HepG2 (cell line): ENCODE measurements at regions not wholly inside any gene's neighbourhood (a gene's known extent, or its start where the extent isn't known, plus 50 kb on each side); places are given as distances from the start of the nearest gene placed in this dataset.

Source experiments
- ATAC-seq: fragments of 200-7000 bp; cut with Tn5 transposase; 3 replicates; pipeline ENCODE4 v1.9.1; 2020; ENCODE audit warnings: mild to moderate bottlenecking, moderate library complexity
- BruUV-seq: library from RNA; stranded (reverse); fragments of 400-500 nt; replicated peaks from 2 replicates; lab custom pipeline; 2021; lab: Mats Ljungman, UMichigan
- CTCF ChIA-PET: fragments of 300-600 bp; formaldehyde crosslinking; extraction: SDS; loops from one replicate; lab custom pipeline; 2021; ENCODE audit warnings: low total read pairs, inconsistent platforms, low intra/inter-chr PET ratio; lab: Yijun Ruan, JAX
- POLR2A ChIA-PET: fragments of 350-600 bp; sonication (Branson Sonifier 250); formaldehyde crosslinking; loops from one replicate; lab custom pipeline; 2020; ENCODE audit warnings: antibody characterized with exemption, inconsistent platforms; lab: Yijun Ruan, JAX
- DNase-seq: peaks from one replicate; pipeline ENCODE4 v3.0.0-alpha.2; 2015; ENCODE audit warnings: low spot score
- FAIRE-seq: peaks from 3 replicates; lab custom pipeline; 2011; peaks lifted over from hg19 to GRCh38; lab: Jason Lieb, UNC
- H2AFZ ChIP-seq: one replicate; pipeline ENCODE4 v1.6.1; 2011; ENCODE audit warnings: low read length, inconsistent platforms
- H3K27ac ChIP-seq: fragments of 300-600 bp; 3 replicates; pipeline ENCODE4 v1.8.0; 2011; ENCODE audit warnings: mixed run types, mild to moderate bottlenecking, mixed read lengths, low read length, inconsistent platforms; ENCODE audit not compliant: insufficient read depth; ENCODE audit errors: extremely low read length
- H3K27me3 ChIP-seq, 2 experiments: fragments of 200-600 bp in 1 of 2; 2 replicates in 1 of 2; 3 replicates in 1 of 2; pipeline versions ENCODE4 v1.6.0 to v1.8.0; 2011; ENCODE audit warnings: low read length in 2 of 2, mild to moderate bottlenecking in 2 of 2, moderate library complexity in 2 of 2, inconsistent platforms in 1 of 2; ENCODE audit not compliant: insufficient read depth in 2 of 2, control insufficient read depth in 1 of 2
- H3K36me3 ChIP-seq, 2 experiments: fragments of 200-600 bp in 1 of 2; replicated peaks in 1 of 2; 2 replicates in 1 of 2; 3 replicates in 1 of 2; pipeline versions ENCODE4 v1.5.1 to v1.8.0; 2011; ENCODE audit warnings: low read length in 2 of 2, inconsistent platforms in 1 of 2; ENCODE audit not compliant: insufficient read depth in 2 of 2, control insufficient read depth in 1 of 2
- H3K4me1 ChIP-seq: 2 replicates; pipeline ENCODE4 v1.5.1; 2012; ENCODE audit warnings: low read length, inconsistent platforms; ENCODE audit not compliant: insufficient read depth
- H3K4me2 ChIP-seq: 2 replicates; pipeline ENCODE4 v1.6.0; 2011; ENCODE audit warnings: low read depth, low read length, inconsistent platforms
- H3K4me3 ChIP-seq, 3 experiments: fragments of 200-600 bp in 1 of 3; sonication (generic), shearing (Covaris generic) in 1 of 3; replicated peaks in 1 of 3; 2 replicates each; pipeline ENCODE4 v1.5.1; 2011 to 2016; ENCODE audit warnings: low read length in 3 of 3, inconsistent platforms in 2 of 3, low read depth in 2 of 3, mild to moderate bottlenecking in 2 of 3, control low read depth in 1 of 3, mixed read lengths in 1 of 3; ENCODE audit not compliant: insufficient read depth in 1 of 3
- H3K79me2 ChIP-seq: one replicate; pipeline ENCODE4 v1.6.1; 2011; ENCODE audit warnings: low read length, inconsistent platforms; ENCODE audit not compliant: insufficient read depth
- H3K9ac ChIP-seq: 2 replicates; pipeline ENCODE4 v1.6.0; 2011; ENCODE audit warnings: mild to moderate bottlenecking, low read depth, low read length, inconsistent platforms; ENCODE audit not compliant: insufficient read depth
- H3K9me3 ChIP-seq: 2 replicates; pipeline ENCODE4 v1.5.1; 2012; ENCODE audit warnings: mild to moderate bottlenecking, low read length
- H4K20me1 ChIP-seq: 2 replicates; pipeline ENCODE4 v1.6.0; 2011; ENCODE audit warnings: inconsistent platforms, mild to moderate bottlenecking, low read length, moderate library complexity; ENCODE audit not compliant: insufficient read depth
- FIP1L1 ChIP-seq: fragments of 200-400 bp; formaldehyde crosslinking; IDR thresholded peaks from 2 replicates; pipeline ENCODE4 v1.6.1; 2018; ENCODE audit warnings: low read depth, mild to moderate bottlenecking, low read length, moderate library complexity, borderline replicate concordance; ENCODE audit not compliant: insufficient read depth
- GZF1 ChIP-seq: sonication (generic); formaldehyde crosslinking; IDR thresholded peaks from 2 replicates; pipeline ENCODE4 v1.5.1; 2020; ENCODE audit warnings: mild to moderate bottlenecking, missing genetic modification reagents
- HDAC1 ChIP-seq: sonication (generic); formaldehyde crosslinking; IDR thresholded peaks from 2 replicates; pipeline ENCODE4 v1.5.1; 2020; ENCODE audit warnings: mild to moderate bottlenecking, missing genetic modification reagents
- KLF13 ChIP-seq: sonication (generic); formaldehyde crosslinking; IDR thresholded peaks from 2 replicates; pipeline ENCODE4 v1.4.0; 2020; ENCODE audit warnings: mild to moderate bottlenecking, missing genetic modification reagents
- MAFF ChIP-seq: IDR thresholded peaks from 2 replicates; pipeline ENCODE4 v1.6.1; 2011; ENCODE audit warnings: low read depth, low read length, improper control_type of control experiment
- MED1 ChIP-seq: sonication (generic); formaldehyde crosslinking; IDR thresholded peaks from 2 replicates; pipeline ENCODE4 v1.4.0; 2020; ENCODE audit warnings: missing genetic modification reagents
- NFE2 ChIP-seq: sonication (generic); formaldehyde crosslinking; IDR thresholded peaks from 2 replicates; pipeline ENCODE4 v1.4.0; 2020; ENCODE audit warnings: missing genetic modification reagents
- PAWR ChIP-seq: sonication (generic); formaldehyde crosslinking; IDR thresholded peaks from 2 replicates; pipeline ENCODE4 v1.4.0; 2020; ENCODE audit warnings: missing genetic modification reagents, mild to moderate bottlenecking, borderline replicate concordance
- REXO4 ChIP-seq: sonication (generic); formaldehyde crosslinking; IDR thresholded peaks from 2 replicates; pipeline ENCODE4 v1.8.0; 2022; ENCODE audit warnings: missing genetic modification reagents, mild to moderate bottlenecking, borderline replicate concordance
- SALL2 ChIP-seq: sonication (generic); formaldehyde crosslinking; IDR thresholded peaks from 2 replicates; pipeline ENCODE4 v1.8.1; 2023; ENCODE audit warnings: mild to moderate bottlenecking, missing genetic modification reagents, inconsistent platforms
- STAT6 ChIP-seq: sonication (generic); formaldehyde crosslinking; IDR thresholded peaks from 2 replicates; pipeline ENCODE4 v1.4.0; 2020; ENCODE audit warnings: missing genetic modification reagents, mild to moderate bottlenecking, borderline replicate concordance
- WIZ ChIP-seq: sonication (generic); formaldehyde crosslinking; IDR thresholded peaks from 2 replicates; pipeline ENCODE4 v1.5.1; 2020; ENCODE audit warnings: mild to moderate bottlenecking, missing genetic modification reagents
- ZNF253 ChIP-seq: sonication (generic); formaldehyde crosslinking; IDR thresholded peaks from 2 replicates; pipeline ENCODE4 v1.8.0; 2022; ENCODE audit warnings: mild to moderate bottlenecking, missing genetic modification reagents, borderline replicate concordance
- ZNF317 ChIP-seq: sonication (generic); formaldehyde crosslinking; IDR thresholded peaks from 2 replicates; pipeline ENCODE4 v1.5.0; 2020; ENCODE audit warnings: mild to moderate bottlenecking, missing genetic modification reagents
- ZSCAN9 ChIP-seq: IDR thresholded peaks from 2 replicates; pipeline ENCODE4 v1.6.1; 2016; ENCODE audit warnings: borderline replicate concordance
- WGBS: methylation state at CpG from one replicate; pipeline ENCODE4 v1.1.6; 2017; ENCODE audit warnings: low lambda C conversion rate; 5-methylcytosine and 5-hydroxymethylcytosine counted together
- in situ Hi-C: cut with HindIII; loops from 2 replicates; pipeline ENCODE4 v1.10.0; 2017; ENCODE audit warnings: low pct_unique_long_range_greater_than_20kb; ENCODE audit not compliant: extremely low pct_ligation_motif_present
- intact Hi-C: fragments of 100-400 bp; cut with micrococcal nuclease; formaldehyde crosslinking; loops from one replicate; pipeline ENCODE4 v1.10.0; 2022; ENCODE audit not compliant: unreplicated experiment
- TF ChIP-seq, protein P1 (sequence below): sonication (generic); formaldehyde crosslinking; IDR thresholded peaks from 2 replicates; pipeline ENCODE4 v1.5.0; 2020; ENCODE audit warnings: missing genetic modification reagents
- TF ChIP-seq, protein P2 (sequence below): sonication (generic); formaldehyde crosslinking; IDR thresholded peaks from 2 replicates; pipeline ENCODE4 v1.4.0; 2020; ENCODE audit warnings: mild to moderate bottlenecking, missing genetic modification reagents, borderline replicate concordance

DNA sequence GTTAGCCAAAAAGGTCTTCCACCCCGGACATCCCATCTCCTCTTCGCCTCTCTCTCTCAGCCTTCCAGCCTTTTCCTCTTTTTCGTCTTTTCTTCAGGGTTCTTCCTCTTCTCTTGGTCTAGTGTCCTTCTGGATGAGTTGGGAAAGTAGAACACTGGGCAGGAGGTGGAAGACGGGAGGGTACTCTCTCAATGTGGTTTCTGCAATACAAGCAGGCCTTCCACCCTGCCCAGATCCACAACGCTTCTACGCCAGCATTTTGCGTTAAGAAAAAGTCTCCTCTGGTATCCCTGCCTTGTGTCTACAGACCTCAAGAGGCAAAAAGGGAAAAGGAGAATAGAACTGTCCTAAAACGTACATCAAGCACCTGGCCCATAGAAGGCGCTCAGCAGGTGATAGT, 587.8 kb downstream of the BNC2 start (continued):
- TF ChIP-seq PAWR (CRISPR knock-in tag) = no peak
- no peak for TF ChIP-seq ZSCAN9 (CRISPR knock-in tag)
- no peak for TF ChIP-seq HDAC1
- no peak for TF ChIP-seq MAFF
- TF ChIP-seq MED1 (CRISPR knock-in tag) = no peak
- no peak for TF ChIP-seq GZF1 (CRISPR knock-in tag)
- TF ChIP-seq, all 625 proteins: peak for 0

DNA sequence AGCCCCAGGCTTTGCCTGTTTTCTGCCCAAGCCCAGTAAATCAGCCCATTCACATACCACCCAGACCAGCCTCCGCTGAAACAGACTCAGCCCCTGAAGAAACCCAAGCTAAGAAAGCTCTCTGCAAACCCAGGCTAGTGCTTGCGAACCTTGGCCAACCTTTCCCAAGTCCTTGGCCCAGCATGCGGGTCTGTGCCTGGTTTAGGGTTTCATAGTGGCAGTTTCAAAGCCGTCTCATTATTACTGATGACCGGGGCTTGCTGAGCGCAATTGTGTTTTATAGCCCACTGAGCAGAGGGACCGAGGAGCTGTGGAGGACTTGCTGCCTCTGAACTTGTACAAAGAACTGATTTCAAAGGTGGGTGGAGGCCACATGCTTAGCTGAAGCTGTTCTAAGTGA, 584.3 kb downstream of the BNC2 start:
- CTCF ChIA-PET = no interaction called here
- DNase-seq = no peak
- Histone ChIP-seq H3K9me3 (no peaks in the 10 kb centered on the region; the same call in none of the 2 replicates), H3K4me2 (no peak overlapping the region), H3K36me3 (no peaks in the 10 kb centered on the region), H3K27me3 (no peaks in the 10 kb centered on the region), H3K79me2 (no peaks in the 10 kb centered on the region), H3K4me3 (no peak overlapping the region), H2AFZ (no peak overlapping the region), H4K20me1 (no peaks in the 10 kb centered on the region), H3K4me1 (no peaks in the 10 kb centered on the region), H3K27ac (no peak overlapping the region), H3K9ac (no peak overlapping the region)
- no TSS peak for BruUV-seq
- in situ Hi-C loops = no loop called here
- intact Hi-C loops = no loop called here
- 18% methylated on average over 7 of the region's 7 CpGs for WGBS
- FAIRE-seq = no peak
- no peak for ATAC-seq
- POLR2A ChIA-PET = no interaction called here
- TF ChIP-seq STAT6 (CRISPR knock-in tag) (no peak), KLF13 (CRISPR knock-in tag) (no peak), REXO4 (CRISPR knock-in tag) (no peak), SALL2 (CRISPR knock-in tag) (no peak), MED1 (CRISPR knock-in tag) (no peak), ZNF253 (CRISPR knock-in tag) (no peak), FIP1L1 (no peak), NFE2 (no peak), ZNF317 (no peak), WIZ (CRISPR knock-in tag) (no peak)
- TF ChIP-seq, protein P1, sequence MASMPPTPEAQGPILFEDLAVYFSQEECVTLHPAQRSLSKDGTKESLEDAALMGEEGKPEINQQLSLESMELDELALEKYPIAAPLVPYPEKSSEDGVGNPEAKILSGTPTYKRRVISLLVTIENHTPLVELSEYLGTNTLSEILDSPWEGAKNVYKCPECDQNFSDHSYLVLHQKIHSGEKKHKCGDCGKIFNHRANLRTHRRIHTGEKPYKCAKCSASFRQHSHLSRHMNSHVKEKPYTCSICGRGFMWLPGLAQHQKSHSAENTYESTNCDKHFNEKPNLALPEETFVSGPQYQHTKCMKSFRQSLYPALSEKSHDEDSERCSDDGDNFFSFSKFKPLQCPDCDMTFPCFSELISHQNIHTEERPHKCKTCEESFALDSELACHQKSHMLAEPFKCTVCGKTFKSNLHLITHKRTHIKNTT (CRISPR knock-in tag) = no peak
- TF ChIP-seq, protein P2, sequence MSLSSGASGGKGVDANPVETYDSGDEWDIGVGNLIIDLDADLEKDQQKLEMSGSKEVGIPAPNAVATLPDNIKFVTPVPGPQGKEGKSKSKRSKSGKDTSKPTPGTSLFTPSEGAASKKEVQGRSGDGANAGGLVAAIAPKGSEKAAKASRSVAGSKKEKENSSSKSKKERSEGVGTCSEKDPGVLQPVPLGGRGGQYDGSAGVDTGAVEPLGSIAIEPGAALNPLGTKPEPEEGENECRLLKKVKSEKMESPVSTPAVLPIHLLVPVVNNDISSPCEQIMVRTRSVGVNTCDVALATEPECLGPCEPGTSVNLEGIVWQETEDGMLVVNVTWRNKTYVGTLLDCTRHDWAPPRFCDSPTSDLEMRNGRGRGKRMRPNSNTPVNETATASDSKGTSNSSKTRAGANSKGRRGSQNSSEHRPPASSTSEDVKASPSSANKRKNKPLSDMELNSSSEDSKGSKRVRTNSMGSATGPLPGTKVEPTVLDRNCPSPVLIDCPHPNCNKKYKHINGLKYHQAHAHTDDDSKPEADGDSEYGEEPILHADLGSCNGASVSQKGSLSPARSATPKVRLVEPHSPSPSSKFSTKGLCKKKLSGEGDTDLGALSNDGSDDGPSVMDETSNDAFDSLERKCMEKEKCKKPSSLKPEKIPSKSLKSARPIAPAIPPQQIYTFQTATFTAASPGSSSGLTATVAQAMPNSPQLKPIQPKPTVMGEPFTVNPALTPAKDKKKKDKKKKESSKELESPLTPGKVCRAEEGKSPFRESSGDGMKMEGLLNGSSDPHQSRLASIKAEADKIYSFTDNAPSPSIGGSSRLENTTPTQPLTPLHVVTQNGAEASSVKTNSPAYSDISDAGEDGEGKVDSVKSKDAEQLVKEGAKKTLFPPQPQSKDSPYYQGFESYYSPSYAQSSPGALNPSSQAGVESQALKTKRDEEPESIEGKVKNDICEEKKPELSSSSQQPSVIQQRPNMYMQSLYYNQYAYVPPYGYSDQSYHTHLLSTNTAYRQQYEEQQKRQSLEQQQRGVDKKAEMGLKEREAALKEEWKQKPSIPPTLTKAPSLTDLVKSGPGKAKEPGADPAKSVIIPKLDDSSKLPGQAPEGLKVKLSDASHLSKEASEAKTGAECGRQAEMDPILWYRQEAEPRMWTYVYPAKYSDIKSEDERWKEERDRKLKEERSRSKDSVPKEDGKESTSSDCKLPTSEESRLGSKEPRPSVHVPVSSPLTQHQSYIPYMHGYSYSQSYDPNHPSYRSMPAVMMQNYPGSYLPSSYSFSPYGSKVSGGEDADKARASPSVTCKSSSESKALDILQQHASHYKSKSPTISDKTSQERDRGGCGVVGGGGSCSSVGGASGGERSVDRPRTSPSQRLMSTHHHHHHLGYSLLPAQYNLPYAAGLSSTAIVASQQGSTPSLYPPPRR (CRISPR knock-in tag) = no peak
